NCI-H1694 (cell line): ENCODE measurements at regions not wholly inside any gene's neighbourhood (a gene's known extent, or its start where the extent isn't known, plus 50 kb on each side); places are given as distances from the start of the nearest gene placed in this dataset.
"Not testable (repeated sequence)": the region's sequence is repeated elsewhere in the genome, so short reads cannot be mapped to it uniquely, and the experiment has no call there.

Experiments used
- DNase-seq: peaks from one replicate; lab custom pipeline; 2025; lab: John Stamatoyannopoulos, UW

- DNase-seq = no peak
Observed at GRCh38 chr19:27887946-27888345, 1325.0 kb downstream of the UQCRFS1 start.

GRCh38 chr19:27885359-27885758 is 1327.6 kb downstream of the UQCRFS1 start:
- DNase-seq = no peak

- DNase-seq = no peak
Observed at GRCh38 chr19:27884376-27884775, 1328.6 kb downstream of the UQCRFS1 start.

GRCh38 chr19:27881213-27881612 is 1331.7 kb downstream of the UQCRFS1 start:
- no peak for DNase-seq

- no peak for DNase-seq
Observed at GRCh38 chr19:27876976-27877512, 1335.9 kb downstream of the UQCRFS1 start.

GRCh38 chr19:27876489-27876888 is 1336.5 kb downstream of the UQCRFS1 start:
- DNase-seq = no peak

- DNase-seq = no peak
Observed at GRCh38 chr19:27872370-27872769, 1340.6 kb downstream of the UQCRFS1 start.

GRCh38 chr19:27870293-27870692 is 1342.7 kb downstream of the UQCRFS1 start:
- DNase-seq = no peak

GRCh38 chr19:27868007-27868406 is 1344.9 kb downstream of the UQCRFS1 start:
- no peak for DNase-seq

- DNase-seq = no peak
Observed at GRCh38 chr19:27865927-27866777, 1346.8 kb downstream of the UQCRFS1 start.

- no peak for DNase-seq
Observed at GRCh38 chr19:27861411-27861975, 1351.5 kb downstream of the UQCRFS1 start.

GRCh38 chr19:27860309-27860934 is 1352.5 kb downstream of the UQCRFS1 start:
- DNase-seq = no peak

- DNase-seq = no peak
Observed at GRCh38 chr19:27859689-27860088, 1353.3 kb downstream of the UQCRFS1 start.

GRCh38 chr19:27858981-27859581 is 1353.9 kb downstream of the UQCRFS1 start:
- no peak for DNase-seq

- DNase-seq = not testable (repeated sequence)
Observed at GRCh38 chr19:27852931-27853330, 1360.0 kb downstream of the UQCRFS1 start.

- no peak for DNase-seq
Observed at GRCh38 chr19:27851543-27852060, 1361.3 kb downstream of the UQCRFS1 start.

GRCh38 chr19:27851002-27851481 is 1361.9 kb downstream of the UQCRFS1 start:
- DNase-seq = no peak

- DNase-seq = no peak
Observed at GRCh38 chr19:27846944-27847343, 1366.0 kb downstream of the UQCRFS1 start.

- DNase-seq = no peak
Observed at GRCh38 chr19:27844261-27844660, 1368.7 kb downstream of the UQCRFS1 start.

GRCh38 chr19:27843861-27844260 is 1369.1 kb downstream of the UQCRFS1 start:
- no peak for DNase-seq

- no peak for DNase-seq
Observed at GRCh38 chr19:27833031-27833430, 1379.9 kb downstream of the UQCRFS1 start.

- no peak for DNase-seq
Observed at GRCh38 chr19:27828829-27829228, 1384.1 kb downstream of the UQCRFS1 start.
